Esophagus (tissue), 2 donors: ENCODE measurements at regions not wholly inside any gene's neighbourhood (a gene's known extent, or its start where the extent isn't known, plus 50 kb on each side); places are given as distances from the start of the nearest gene placed in this dataset.
"Not testable (repeated sequence)": the region's sequence is repeated elsewhere in the genome, so short reads cannot be mapped to it uniquely, and the experiment has no call there.

ENCODE experiments used
- H3K27ac ChIP-seq, 2 donors: one replicate each; pipeline ENCODE4 v1.5.1; 2013; ENCODE audit warnings: low read depth in 2 of 2, mild to moderate bottlenecking in 2 of 2, inconsistent platforms in 1 of 2, low read length in 1 of 2, moderate library complexity in 1 of 2
- H3K27me3 ChIP-seq, 2 donors: one replicate each; pipeline ENCODE4 v1.6.1; 2013; ENCODE audit warnings: low read length in 2 of 2, control low read depth in 1 of 2, mild to moderate bottlenecking in 1 of 2; ENCODE audit not compliant: insufficient read depth in 2 of 2, control insufficient read depth in 1 of 2
- H3K36me3 ChIP-seq, 2 donors: one replicate each; pipeline ENCODE4 v1.6.1; 2013; ENCODE audit warnings: low read length in 1 of 2; ENCODE audit not compliant: control insufficient read depth in 2 of 2, insufficient read depth in 2 of 2
- H3K4me1 ChIP-seq, 2 donors: one replicate each; pipeline ENCODE4 v1.6.1; 2013; ENCODE audit warnings: low read length in 1 of 2; ENCODE audit not compliant: control insufficient read depth in 2 of 2, insufficient read depth in 2 of 2
- H3K4me3 ChIP-seq, 2 donors: one replicate each; pipeline ENCODE4 v1.5.1; 2013; ENCODE audit warnings: low read length in 2 of 2, mild to moderate bottlenecking in 2 of 2, low read depth in 1 of 2, moderate library complexity in 1 of 2
- H3K9me3 ChIP-seq, 2 donors: one replicate each; pipeline ENCODE4 v1.6.1; 2013; ENCODE audit warnings: mild to moderate bottlenecking in 2 of 2, low read depth in 1 of 2, low read length in 1 of 2, moderate library complexity in 1 of 2; ENCODE audit not compliant: control insufficient read depth in 2 of 2, insufficient read depth in 1 of 2
- WGBS, 2 donors: extraction: QIAGEN DNeasy Blood & Tissue Kit; methylation state at CpG; one replicate each; pipeline ENCODE4 v1.1.7; 2013; 5-methylcytosine and 5-hydroxymethylcytosine counted together
- donor health status: healthy with polysubstance abuse.
- donor health status: Bipolar disorder and iron deficiency.

DNA sequence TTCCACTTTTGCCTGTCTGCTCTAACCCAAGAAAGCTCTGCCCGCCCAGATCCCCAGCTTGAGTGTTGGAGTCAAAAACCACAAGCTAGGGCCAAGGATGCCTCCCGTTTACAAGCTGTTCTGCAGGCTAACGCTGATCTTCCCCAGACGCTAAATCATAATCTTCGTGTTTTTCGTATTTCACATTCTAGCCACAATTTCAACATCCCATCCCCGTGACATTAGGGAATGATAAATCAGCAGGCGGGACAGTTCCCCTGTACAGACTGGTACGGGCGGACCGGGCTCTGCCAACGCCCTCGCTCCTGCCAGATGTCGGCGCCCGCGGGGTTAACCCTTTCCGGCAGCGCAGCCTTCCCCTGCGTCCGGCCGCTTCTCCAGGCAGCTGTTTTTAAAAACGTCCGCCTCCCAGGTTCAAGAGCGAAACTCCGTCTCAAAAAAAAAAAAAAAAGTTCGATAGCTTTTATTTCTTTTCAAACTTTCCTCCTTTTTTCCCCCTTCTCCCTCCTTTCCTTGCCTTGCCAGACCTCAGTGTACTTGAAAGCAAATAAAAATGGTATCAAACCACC, 81.0 kb upstream of the BNC1 start:
- peak overlapping the region in 1 of 2 donors; percentile 9 for H3K27ac ChIP-seq
- H3K27me3 ChIP-seq, result peaks cover 0 to 2% of the 10 kb centered on the region in 2 donors
- peak overlapping the region; percentile 17 to 25 for H3K4me3 ChIP-seq
- H3K9me3 ChIP-seq, result no peaks in the 10 kb centered on the region
- WGBS, 2 donors, result 1% methylated on average over 27 of the region's 27 CpGs
- H3K36me3 ChIP-seq, result no peaks in the 10 kb centered on the region
- H3K4me1 ChIP-seq, result peaks cover 0 to 3% of the 10 kb centered on the region in 2 donors

DNA sequence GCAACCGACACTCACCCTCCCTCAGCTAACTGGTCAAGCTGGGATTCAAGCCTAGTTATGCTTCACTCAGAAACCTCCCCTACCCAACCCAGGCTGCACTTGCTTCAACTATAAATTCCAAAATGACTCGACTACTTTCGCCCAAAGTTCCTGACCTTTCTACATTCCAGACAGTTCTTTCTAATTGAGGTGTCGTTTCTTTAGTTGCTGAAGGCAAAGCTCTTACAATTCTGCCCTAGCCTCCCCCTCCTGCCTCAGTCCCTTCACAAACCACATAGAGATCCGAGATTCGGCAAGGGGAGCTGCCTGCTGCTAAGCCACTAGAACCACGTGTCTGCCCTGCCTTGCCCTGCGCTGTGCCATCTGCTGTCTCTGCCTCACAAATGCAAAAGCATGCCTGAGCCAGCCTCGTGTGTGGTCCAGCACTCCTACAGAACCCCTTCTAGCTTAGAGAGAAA, 74.7 kb upstream of the SH3GL3 start:
- no peaks in the 10 kb centered on the region for H3K27me3 ChIP-seq
- H3K36me3 ChIP-seq, result no peaks in the 10 kb centered on the region
- H3K27ac ChIP-seq, result no peak overlapping the region
- no peak overlapping the region for H3K4me3 ChIP-seq
- peaks cover 0 to 1% of the 10 kb centered on the region in 2 donors for H3K4me1 ChIP-seq
- no peaks in the 10 kb centered on the region for H3K9me3 ChIP-seq
- WGBS, 2 donors, result 15% methylated on average over 9 of the region's 9 CpGs

GRCh38 chr15:83378921-83379578, 68.1 kb upstream of the SH3GL3 start:
- H3K4me1 ChIP-seq, result peaks cover 0 to 19% of the 10 kb centered on the region in 2 donors
- H3K9me3 ChIP-seq, result no peaks in the 10 kb centered on the region
- H3K36me3 ChIP-seq, result no peaks in the 10 kb centered on the region
- no peaks in the 10 kb centered on the region for H3K27me3 ChIP-seq
- peak overlapping the region in 1 of 2 donors; percentile 12 for H3K4me3 ChIP-seq
- 4% methylated on average over 33 to 34 of the region's 34 CpGs for WGBS, 2 donors
- peak overlapping the region; percentile 71 to 86 for H3K27ac ChIP-seq

DNA sequence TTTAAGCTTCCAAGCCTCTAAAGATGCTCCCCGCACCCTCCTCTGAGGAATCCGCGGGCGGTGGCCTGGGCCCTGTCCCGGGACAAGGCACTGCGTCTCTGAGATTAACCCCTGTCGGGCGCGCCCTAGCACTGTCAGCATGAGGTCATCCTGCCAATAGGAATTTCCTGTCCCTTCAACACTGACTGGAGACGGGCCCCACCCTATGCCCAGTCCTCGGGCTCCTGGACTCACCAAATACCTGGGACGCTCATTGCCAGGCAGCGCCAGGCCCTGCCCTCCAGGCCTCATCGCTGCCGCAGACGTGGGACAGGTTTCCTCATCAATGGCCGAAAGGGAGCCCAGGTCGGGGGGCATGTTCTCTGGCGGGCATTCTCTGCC, 67.6 kb upstream of the SH3GL3 start:
- no peaks in the 10 kb centered on the region for H3K27me3 ChIP-seq
- 12 to 16% methylated on average over 19 of the region's 19 CpGs for WGBS, 2 donors

GRCh38 chr15:83380059-83380458, 67.1 kb upstream of the SH3GL3 start:
- Histone ChIP-seq H3K27ac (peak overlapping the region; percentile 64 to 85), H3K36me3 (no peaks in the 10 kb centered on the region), H3K4me1 (peaks cover 0 to 19% of the 10 kb centered on the region in 2 donors), H3K27me3 (no peaks in the 10 kb centered on the region), H3K4me3 (no peak overlapping the region), H3K9me3 (no peaks in the 10 kb centered on the region)
- WGBS, 2 donors, result 32 to 39% methylated on average over 2 of the region's 2 CpGs

More for the DNA sequence above, 67.6 kb upstream of the SH3GL3 start:
- H3K27ac ChIP-seq, result peak overlapping the region; percentile 71 to 86
- H3K9me3 ChIP-seq, result no peaks in the 10 kb centered on the region
- H3K4me3 ChIP-seq, result no peak overlapping the region
- H3K36me3 ChIP-seq, result no peaks in the 10 kb centered on the region
- peaks cover 0 to 19% of the 10 kb centered on the region in 2 donors for H3K4me1 ChIP-seq

DNA sequence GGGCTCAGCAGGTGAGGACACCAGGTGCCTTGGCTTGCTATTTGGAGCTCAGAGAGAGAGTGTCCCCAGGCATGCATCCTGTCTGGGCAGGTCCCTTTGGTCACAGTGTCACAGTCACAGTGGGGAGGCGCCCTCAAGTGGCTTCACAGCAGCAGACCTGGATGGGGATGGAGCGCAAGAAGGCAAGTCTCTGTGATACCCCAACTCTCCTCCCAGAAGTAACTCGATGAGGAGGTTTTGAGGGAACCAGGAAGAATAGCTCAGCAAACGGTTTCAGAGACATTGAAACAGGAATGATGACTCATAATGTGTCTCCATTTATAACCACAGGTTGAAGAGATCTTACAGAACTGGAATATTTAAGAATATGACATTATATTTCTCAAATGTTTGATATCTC, 66.5 kb upstream of the SH3GL3 start:
- peaks cover 0 to 19% of the 10 kb centered on the region in 2 donors for H3K4me1 ChIP-seq
- H3K9me3 ChIP-seq, result no peaks in the 10 kb centered on the region
- H3K27ac ChIP-seq, result peak overlapping the region in 1 of 2 donors; percentile 85
- H3K4me3 ChIP-seq, result no peak overlapping the region
- H3K27me3 ChIP-seq, result no peaks in the 10 kb centered on the region
- H3K36me3 ChIP-seq, result no peaks in the 10 kb centered on the region
- 25 to 34% methylated on average over 4 of the region's 4 CpGs for WGBS, 2 donors

- 56 to 78% methylated on average over 27 to 31 of the region's 36 CpGs for WGBS, 2 donors
- not testable (repeated sequence) for H3K27ac ChIP-seq, H3K4me3 ChIP-seq, H3K36me3 ChIP-seq, H3K27me3 ChIP-seq, H3K9me3 ChIP-seq
- H3K4me1 ChIP-seq, result peaks cover 0 to 12% of the 10 kb centered on the region in 2 donors
These were observed 63.5 kb upstream of the SH3GL3 start for GRCh38 chr15:83383608-83384139.

- H3K4me1 ChIP-seq, result no peaks in the 10 kb centered on the region
- no peak overlapping the region for H3K4me3 ChIP-seq
- H3K36me3 ChIP-seq, result no peaks in the 10 kb centered on the region
- no peaks in the 10 kb centered on the region for H3K9me3 ChIP-seq
- H3K27me3 ChIP-seq, result no peaks in the 10 kb centered on the region
- no peak overlapping the region for H3K27ac ChIP-seq
- 13 to 16% methylated on average over 6 of the region's 6 CpGs for WGBS, 2 donors
These were observed 51.0 kb upstream of the SH3GL3 start for GRCh38 chr15:83396101-83396500.
